Posterior vena cava (tissue), 2 donors: ENCODE measurements at regions not wholly inside any gene's neighbourhood (a gene's known extent, or its start where the extent isn't known, plus 50 kb on each side); places are given as distances from the start of the nearest gene placed in this dataset.

ENCODE experiments used
- DNase-seq: peaks from one replicate; pipeline ENCODE4 v3.0.0-alpha.2; 2020; ENCODE audit warnings: low spot score
- intact Hi-C, 2 donors: fragments of 100-400 bp; cut with DNase I; formaldehyde crosslinking; loops; one replicate each; pipeline versions ENCODE4 v1.14.1 to v1.14.2; 2022 to 2023
- donor health status: DM: yes; HTN: yes; CAD: no.
- donor health status: DM: yes; HTN: yes; CAD: no.

DNA sequence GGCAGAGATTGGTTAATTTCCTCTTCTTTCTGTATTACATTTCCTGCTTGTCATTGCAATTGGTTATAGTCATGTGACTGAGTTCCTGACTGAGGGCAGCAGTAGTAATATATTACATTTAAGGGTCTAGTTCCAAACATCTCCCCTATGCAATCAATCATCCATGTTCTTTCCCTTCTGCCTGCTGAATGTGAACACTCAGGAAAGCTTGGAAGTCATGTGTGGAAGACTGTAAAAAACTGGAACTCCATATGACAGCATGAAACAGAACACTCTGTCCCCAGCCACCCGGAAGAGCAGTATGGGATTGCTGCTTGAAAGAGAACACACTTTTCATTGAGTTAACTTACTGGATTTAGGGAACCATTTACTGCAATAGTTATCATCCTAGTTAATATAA is 459.7 kb upstream of the SEMA3A start:
- DNase-seq, result no peak
- intact Hi-C loops, result no loop called here

DNA sequence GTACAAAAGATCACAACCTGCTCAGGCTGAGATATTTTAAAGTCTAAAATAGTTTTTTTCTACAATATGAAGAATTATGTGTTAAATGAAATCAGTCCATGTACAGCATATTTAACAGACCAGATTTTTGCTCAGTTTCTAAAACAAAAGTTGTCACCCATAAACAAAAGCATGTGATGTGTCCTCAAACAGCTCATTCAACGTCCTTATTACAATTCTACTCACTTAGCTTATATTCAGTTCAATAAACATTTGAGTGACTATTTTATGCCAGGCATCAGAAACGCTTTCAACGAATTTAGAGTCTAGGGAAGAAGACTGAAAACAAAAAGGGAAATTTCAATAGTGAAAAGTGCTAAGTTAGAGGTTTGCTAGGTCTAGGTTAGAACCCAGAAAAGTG is 457.3 kb upstream of the SEMA3A start:
- DNase-seq, result no peak
- intact Hi-C loops, result no loop called here

DNA sequence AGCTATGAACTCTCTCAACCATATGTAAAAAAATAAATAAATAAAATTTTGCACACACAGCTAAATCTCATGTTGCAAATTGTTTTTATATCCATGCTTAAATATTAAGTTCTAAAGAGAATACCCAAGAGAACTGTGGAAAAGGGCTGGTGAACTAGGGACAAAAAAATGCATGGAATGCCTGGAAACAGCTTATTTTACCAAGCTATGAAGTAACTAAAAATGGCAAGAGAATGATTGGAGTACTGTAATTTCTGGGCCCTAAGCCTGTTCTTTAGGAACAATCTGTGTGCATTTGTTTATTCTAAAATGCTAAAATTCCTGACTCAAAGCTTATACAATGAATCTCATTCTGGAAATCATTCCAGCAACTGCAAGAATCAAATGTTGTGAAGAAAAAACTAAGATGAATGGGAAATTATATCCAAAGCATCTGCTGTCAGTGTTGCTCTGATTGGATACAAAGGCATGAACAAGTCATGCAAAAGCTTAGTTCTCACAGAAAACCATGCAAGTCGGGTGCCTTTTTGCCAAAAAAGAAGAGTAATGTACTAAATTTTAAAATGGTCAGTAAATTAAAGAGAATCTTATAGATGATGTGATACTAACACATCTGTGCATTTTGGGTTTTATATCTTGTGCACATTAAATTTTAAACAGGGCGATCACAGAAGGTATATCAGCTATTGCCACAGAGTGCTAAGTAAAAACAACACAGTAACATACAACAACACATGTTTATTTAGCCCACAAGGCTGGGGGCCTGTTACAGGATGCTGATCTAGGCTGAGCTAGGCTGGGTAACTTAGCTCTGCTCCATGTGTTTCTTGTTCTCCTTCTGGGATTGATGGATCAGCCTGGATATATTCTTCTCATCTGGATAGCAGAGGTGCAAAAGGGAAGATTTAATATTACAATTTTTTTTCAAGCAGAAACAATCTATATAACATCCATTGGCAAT is 453.5 kb upstream of the SEMA3A start:
- DNase-seq, result no peak
- intact Hi-C loops, result no loop called here

DNA sequence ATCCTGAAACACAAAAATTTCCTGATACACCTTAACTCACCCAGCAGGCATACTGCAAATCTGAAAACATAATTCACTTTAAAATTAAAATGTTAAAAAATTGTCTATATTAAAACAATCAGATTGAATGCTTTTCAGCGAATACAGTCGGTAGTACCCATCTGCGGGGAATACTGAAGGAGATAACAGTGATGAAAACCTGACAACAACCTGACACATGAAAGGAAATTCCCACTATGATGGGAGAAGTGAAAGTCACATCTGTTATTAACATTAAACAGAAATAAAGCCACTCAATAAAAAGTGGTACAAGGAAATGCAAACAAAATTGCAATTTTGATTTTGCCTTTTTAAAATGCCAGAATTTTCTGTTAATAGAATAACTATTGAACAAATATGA is 448.0 kb upstream of the SEMA3A start:
- no peak for DNase-seq
- intact Hi-C loops, result no loop called here

DNA sequence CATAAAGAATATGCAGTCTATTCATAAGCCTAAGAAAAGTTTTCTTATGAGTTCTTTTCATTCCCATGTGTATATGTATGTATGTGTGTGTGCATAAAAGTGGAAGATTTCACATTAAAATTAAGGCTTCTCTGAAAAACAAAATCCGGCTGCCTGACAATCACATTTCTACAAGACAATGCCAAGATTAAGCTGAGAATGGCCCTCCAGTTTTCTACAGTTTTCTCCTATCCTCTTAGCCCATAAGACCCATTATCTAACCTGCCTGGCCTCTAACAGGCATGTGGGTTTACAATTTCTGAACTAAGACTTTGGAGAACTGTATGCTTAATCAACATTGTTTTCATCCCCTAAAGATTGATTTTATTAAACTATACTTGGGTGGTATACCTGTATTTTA is 446.0 kb upstream of the SEMA3A start:
- intact Hi-C loops, result no loop called here
- no peak for DNase-seq

DNA sequence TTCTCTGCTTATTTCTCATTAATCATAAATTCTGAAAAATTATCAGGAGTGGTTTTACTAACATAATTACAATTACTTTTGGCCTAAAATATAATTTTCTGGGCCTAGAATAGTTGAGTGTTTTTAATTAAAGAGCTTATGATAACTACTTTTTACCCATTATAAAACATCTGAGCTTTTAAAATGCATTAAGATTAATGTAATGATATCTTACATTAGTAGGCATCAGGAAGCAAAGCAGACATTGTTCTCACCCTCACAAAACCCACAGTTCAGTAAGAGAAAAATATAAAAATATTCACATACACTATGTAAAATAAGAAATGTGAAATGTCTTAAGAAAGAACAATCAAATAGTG is 443.7 kb upstream of the SEMA3A start:
- no peak for DNase-seq
- intact Hi-C loops, result no loop called here

DNA sequence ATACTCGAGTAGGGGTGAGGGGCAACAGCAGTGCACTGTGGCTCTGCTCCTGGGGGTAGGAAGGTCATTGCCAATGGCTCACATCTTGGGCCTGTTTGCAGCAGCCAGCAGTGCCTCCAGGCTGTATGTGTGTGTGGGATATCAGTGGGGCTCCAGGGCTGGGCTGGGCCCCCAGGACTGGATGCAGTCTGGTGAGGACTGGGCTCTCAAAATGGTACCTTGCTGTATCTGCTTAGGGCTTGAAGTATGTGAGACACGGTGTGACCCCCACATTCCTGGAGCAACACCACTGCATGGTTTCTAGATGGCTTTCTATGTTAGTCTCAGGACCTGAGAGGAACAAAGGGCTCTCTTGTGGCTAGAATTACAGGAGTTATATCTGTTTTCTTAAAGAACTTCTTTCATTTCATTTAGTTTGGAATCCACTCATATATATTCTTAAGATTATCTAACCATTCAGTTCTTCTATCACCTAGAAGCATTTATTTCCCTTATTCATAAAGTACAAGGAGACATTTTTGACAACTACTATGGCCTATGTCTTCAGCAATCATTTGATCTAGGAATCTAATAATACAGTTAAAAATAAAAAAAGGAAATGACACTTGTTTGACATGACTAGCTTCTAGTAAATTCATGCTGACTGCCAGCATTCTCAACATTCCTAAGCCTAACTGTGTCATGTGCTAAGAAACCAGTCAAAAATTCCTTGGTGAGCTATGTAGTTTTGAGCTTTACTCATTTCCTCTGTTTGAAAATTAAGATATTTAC is 443.2 kb upstream of the SEMA3A start:
- DNase-seq, result no peak
- intact Hi-C loops, result no loop called here

DNA sequence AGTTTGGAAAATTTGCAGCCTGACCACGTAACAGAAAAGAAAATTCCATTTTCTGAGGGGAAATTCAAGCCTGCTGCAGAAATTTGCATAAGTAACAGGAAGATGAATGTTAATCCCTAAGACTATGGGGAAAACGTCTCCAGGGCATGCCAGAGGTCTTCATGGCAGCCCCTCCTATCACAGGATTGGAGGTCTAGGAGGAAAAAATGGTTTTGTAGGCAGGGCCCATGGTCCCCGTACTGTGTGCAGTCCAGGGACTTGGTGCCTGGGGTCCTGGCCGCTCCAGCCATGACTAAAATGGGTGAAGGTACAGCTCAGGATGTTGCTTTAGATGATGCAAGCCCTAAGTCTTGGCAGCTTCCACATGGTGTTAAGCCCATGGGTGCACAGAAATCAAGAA is 437.3 kb upstream of the SEMA3A start:
- DNase-seq, result no peak

DNA sequence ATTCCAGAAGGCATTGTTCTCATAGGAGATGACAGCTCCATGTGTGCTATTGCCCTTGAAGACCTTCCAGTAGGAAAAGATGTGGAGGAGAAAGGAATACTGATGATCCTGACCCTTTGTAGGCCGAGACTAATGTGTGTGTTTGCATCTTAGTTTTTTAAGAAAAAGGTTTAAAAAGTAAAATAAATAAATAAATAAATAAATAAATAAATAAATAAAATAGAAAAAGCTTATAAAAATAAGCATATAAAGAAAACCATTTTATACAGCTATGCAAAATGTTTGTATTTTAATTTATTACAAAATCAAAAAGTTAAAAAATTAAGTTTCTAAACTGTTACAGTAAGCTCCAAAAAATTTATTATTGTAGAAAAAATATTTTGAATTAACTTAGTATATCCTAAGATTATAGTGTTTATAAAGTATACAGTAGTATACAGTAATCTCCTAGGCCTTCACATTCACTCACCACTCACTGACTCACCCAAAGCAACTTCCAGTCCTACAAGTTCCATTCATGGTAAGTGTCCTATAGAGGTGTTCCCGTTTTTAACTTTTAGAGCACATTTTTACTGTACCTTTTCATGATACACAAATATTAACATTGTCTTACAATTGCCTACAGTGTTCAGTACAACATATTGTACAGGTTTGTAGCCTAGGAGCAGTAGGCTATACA is 435.2 kb upstream of the SEMA3A start:
- DNase-seq, result no peak
- intact Hi-C loops, result no loop called here

More for the DNA sequence above, 437.3 kb upstream of the SEMA3A start:
- intact Hi-C loops, result no loop called here

DNA sequence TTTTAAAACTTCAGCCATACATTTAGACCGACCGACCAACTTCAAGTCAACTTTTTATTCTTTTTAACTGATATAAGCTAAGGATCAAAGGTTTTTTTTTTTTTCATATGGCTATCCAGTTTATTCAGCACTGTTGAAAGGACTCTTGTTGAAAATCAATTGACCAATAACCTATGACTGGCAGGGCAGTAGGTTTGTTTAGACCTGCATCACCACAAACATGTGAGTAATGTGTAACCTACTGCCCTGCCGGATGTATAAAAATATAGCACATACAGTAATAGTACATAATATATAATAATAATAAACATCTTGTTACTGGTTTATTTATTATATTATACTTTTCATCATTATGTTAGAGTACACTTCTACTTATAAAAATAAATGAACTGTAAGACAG is 434.6 kb upstream of the SEMA3A start:
- intact Hi-C loops, result no loop called here
- no peak for DNase-seq

DNA sequence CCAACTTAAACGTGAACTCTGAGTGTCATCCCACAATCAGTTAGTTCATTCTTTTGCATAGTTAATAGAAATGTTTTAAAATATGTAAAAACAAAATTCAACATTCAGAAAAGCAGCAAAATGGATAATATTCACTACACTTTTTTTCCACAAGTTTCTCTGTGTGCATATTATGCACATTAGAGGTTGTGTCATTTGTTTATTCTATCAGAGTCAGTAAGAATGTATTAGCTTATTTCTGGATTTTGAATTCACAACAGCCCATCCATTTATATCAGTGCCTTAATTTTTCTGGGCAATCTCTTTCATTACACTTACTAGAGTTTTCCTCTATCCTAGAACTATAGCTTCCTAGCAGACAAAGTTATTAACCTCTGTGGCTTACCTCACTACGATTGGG is 432.7 kb upstream of the SEMA3A start:
- intact Hi-C loops, result no loop called here
- no peak for DNase-seq

DNA sequence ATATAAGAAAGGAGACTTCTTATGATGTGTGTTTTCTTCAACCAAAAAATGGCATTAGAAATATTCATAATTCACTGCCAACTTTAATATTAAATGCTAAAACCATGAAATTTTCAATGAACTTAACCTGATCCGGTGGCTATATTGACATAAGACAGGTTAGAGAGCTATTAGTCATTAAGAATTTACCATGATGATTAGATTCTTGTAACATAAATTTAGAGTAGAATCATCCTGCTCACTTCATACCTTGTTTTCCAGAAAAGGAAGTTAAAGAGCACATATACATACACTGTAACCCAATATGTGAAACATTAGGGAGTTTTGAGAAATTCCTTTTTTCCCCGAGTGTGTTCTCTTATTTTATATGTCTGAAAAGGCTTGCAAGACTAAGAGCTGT is 430.3 kb upstream of the SEMA3A start:
- intact Hi-C loops, result no loop called here

DNA sequence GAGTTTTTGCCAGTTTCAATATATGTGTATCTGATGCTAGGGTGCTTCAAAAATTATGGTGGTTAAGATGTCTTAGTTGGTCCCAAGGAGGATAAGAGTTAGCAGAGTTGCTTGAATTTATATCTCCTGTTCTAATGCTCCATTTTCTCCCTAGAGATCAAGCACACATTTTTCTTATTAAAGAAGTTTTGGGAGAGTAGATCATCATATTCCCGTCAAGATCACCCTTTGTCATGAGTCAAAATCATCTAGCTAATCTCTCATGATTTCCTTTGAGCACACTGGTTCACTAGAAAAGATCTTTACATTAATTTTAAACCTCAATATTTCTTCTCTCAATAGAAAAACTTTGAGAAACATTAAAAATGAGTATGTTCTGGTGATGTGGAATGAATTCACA is 429.9 kb upstream of the SEMA3A start:
- DNase-seq, result no peak
- intact Hi-C loops, result no loop called here

More for the DNA sequence above, 430.3 kb upstream of the SEMA3A start:
- no peak for DNase-seq

DNA sequence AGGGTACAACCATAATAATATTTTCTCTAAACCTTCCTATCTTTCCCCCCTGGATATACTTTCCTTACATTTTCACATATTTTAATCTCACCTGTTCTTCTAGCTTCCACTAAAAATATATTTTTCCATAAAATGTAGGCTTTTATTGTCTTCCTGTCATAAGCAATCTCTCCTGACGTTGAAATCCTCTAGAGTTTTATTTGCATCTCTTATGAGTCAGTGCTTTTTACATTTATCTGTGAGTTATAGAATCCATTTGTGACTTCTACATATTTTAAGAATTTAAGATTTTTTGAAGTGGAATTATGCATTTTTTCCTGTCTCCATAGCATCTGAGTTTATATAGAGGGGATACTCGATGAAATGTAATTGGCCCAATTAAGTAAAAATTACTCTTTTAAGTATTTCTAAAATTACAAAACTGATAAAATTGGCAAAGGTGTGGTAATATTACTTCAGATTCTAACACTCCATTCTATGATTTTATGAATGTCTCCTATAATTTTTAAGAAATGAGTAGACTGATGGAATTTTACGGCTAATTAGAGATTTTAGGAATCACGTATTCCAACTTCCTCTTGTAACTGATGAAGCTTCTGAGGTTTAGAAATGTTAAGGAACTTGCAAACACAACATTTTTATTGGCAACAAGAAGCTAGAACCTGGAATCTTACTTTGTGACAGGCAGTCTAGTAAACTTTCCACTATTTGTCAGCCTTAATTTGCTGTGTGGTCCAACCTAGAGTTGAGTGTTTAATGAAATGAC is 422.9 kb upstream of the SEMA3A start:
- intact Hi-C loops, result no loop called here
- no peak for DNase-seq

DNA sequence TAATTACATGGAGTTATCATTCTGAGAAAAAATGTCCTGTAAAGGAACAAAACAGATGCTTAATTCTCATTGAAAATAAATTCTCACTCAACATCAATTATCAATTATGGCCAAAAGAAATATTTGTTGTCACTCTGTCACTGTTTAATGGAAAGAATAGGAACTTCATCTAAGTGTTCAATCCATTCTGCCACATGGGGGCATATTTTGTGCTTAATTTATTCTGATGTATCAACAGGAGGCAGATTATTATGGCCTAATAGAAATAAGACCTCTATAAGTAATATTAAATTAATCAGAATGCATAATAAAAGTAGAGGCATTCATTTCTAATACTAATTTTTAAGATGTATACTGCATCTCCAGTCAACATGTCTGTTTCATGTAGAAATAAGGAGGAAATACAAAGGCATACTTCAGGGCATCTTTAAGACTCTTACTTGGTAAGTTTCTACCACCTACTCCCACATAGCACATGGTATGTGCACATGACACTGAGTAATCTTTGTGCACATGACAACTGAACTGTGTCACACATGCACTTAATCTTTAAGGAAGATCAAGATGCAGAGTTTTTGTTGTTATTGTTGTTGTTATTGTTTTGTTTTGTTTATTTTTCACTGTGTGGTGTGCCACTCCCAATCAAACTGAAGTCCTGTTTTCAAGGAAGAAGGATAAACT is 420.4 kb upstream of the SEMA3A start:
- no peak for DNase-seq
- intact Hi-C loops, result no loop called here

DNA sequence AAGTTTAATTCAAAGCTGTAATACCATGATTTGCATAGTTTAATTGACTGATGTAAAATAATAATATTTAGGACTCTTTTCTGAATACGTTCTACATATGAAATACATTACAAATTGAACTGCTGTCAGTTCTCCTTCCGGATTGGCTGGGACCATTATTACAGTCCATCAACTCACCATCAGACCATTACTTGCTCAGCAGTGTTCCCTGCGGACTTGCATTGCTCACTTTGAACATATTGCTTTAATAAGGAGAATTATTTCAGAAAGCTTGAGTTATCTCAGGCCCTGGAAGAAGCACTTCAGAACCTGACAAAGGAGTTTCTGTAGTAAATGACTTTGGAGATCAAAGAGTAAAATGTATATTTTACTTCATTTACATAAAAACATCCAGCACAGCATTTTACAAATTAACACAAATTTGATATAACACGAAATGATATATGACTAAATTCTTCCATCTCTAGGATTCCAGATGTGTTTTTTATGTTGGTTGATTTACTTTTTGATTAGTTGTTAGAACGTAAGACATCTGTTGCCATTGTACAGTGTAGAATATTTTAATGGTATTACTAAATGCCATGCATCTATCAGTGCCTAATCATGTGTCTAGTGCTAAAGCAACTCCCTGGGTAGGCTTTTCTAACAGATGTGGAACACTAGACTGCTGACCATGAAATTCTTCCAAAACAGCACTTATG is 418.5 kb upstream of the SEMA3A start:
- no peak for DNase-seq
- intact Hi-C loops, result no loop called here

DNA sequence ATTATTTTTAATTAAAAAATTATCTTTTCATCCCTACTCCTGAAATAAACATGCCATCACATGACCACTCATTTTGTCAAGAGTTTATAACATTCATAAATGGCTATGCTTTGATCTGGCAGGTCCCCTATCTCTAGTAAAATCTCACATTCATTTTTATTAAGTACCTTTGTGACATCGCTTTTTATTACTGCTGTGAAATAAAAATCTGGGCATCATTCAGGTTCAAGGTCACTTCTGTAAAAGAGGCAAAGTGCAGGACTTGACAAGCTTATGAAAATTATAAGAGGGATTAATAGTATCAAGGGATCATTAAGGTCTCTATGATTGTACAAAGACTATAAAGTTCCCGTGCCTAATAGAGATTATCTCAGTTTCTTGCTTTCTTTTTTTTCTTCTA is 416.8 kb upstream of the SEMA3A start:
- no peak for DNase-seq
- intact Hi-C loops, result no loop called here

DNA sequence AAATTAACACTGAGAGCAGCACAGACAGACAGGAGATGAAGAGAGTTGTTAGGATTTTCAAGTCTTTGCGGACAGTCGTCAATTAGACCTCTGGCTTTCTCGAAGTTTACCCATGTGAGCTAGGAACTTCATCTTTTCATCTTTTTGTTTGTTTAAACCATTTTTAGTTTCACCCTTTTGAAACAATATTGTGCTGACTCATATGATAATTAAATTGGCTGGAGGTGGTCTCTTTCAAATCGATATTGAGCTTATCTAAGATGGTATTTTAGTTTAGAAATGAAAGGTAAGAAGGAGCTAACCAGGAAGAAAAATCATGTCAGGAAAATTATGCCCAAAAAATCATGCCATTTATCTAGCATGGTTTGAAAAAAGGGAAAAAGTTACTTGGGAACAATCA is 415.8 kb upstream of the SEMA3A start:
- DNase-seq, result no peak
- intact Hi-C loops, result no loop called here
